HG02852 (cell line): ENCODE measurements at regions not wholly inside any gene's neighbourhood (a gene's known extent, or its start where the extent isn't known, plus 50 kb on each side); places are given as distances from the start of the nearest gene placed in this dataset.
"Not testable (repeated sequence)": the region's sequence is repeated elsewhere in the genome, so short reads cannot be mapped to it uniquely, and the experiment has no call there.

Experiments used
- ATAC-seq: cut with Tn5 transposase; IDR thresholded peaks from one replicate; pipeline ENCODE4 v1.9.1; 2021; ENCODE audit warnings: mild to moderate bottlenecking, moderate library complexity; ENCODE audit not compliant: unreplicated experiment

DNA sequence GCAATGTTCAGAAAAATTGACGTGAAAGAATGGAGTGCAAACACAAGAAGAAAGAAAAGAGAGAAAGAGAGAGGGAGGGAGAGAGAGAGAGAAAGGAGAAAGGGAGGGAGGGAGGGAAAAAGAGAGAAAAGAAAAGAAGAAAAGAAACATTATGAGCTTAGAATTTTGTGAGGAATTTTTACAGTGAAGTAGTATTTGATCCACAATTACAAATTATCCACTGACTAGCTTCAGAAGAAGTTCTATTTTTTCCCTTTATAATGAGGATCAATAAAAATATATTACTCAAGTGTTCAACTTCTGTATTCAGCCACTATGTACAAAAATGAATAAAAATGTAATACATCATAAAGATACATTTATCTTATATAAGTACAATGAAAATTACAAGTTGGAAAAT lies 494.5 kb upstream of the CA10 start:
- ATAC-seq: no peak

DNA sequence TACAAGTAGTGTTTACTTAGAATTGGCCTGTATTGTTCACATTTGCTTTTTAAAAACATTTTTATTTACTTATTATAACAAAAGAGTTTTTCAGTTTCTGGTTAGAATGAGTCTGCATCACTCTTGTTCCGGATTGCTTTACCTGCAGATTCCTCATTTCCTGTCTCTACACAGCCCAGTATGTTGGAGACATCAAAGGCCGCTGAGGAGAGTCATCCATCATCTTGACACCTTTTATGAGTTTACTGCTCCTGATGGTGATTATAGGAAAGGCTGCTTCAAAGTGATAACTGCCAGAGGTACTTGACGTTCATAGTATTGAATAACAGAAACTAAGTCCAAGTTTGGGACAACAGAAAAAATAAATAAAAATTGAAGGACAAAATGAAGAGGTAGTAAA lies 490.5 kb upstream of the CA10 start:
- ATAC-seq: no peak

DNA sequence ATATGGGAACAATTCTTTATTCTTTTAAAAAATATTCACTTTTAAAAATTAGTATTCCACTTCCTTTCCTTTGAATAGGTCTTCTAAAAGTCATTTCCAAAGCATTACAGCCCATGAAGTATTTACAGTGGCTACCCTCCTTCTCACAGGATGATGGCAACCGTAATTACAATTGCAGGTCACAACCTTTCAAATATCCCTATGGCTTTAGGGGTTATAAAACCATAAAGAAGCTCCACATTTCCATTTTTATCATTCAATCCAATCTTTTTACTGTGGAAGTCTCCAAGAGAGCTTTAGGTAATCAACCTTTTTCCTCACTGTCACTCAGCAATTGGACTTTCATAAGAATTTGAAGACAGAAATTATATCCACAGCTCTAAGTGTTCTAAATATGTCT lies 488.9 kb upstream of the CA10 start:
- no peak for ATAC-seq

DNA sequence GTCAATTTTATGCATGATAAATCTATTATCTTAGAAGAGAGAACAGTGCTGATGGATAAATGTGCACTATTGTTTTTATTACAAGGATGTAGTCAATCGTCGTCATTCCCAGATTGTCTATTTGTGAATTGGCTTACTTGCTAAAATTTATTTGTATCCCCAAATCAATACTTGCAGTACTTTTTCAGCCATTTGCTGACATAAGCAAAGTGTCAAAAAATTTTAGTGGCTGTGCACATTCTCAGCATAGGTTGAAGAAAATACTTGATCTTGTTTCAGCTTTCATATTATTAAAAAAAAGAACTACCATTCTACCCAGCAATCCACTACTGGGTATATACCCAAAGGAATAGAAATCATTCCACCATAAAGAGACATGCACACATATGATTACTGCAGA lies 477.9 kb upstream of the CA10 start:
- ATAC-seq: no peak

DNA sequence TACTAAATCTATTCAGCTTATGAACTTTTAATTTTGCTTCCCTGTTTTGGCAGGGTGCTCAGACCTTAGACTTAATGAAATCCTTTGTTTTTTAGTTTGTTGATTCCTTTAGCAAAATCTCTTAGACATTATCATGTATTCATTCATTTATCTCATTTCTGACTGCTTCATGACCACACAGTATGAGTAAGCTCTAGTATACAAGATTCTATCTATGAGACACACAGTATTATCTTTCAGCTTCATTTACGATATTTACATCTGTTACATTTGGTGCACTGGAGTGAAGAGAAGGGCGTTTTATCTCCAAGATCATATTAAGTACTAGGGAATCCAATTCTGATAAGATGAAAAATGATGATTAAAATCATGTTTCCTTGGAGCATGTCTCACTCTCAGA lies 448.1 kb upstream of the CA10 start:
- ATAC-seq: no peak

DNA sequence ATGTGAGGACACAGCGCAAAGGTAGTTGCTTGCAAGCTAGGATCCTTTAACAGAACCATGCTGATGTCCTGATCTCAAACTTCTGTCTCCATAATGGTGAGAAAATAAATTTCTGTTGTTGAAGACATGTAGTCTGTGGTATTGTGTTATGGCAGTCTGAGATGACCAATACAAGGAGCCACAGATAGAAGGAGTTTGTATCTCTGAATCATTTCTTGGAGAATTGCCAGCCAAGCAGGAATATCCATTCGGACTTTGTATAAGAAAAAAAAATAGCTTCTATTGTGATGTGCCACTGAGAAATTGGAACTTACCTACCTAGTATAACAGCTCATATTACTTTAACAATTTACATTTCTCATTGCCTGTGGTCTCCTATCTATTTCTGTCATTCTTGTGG lies 447.6 kb upstream of the CA10 start:
- no peak for ATAC-seq

DNA sequence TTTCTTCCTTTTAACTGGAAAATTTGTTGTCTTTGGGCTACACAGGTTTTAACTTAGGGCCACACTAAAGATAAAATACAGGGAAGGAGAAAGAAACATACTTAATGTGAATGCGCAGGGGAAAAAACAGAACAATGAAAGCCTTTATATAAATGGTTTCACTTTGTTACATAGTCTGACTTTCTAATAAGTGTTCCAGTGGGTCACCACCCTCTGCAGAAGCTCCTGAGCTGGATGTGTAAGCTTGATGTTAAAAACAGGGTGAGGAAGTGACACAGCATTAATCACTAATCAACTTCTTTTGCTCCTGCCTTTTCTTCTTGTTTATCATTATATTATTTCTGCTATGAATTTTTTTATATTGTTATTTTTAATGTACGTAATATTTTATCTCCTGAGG lies 445.6 kb upstream of the CA10 start:
- ATAC-seq: no peak

DNA sequence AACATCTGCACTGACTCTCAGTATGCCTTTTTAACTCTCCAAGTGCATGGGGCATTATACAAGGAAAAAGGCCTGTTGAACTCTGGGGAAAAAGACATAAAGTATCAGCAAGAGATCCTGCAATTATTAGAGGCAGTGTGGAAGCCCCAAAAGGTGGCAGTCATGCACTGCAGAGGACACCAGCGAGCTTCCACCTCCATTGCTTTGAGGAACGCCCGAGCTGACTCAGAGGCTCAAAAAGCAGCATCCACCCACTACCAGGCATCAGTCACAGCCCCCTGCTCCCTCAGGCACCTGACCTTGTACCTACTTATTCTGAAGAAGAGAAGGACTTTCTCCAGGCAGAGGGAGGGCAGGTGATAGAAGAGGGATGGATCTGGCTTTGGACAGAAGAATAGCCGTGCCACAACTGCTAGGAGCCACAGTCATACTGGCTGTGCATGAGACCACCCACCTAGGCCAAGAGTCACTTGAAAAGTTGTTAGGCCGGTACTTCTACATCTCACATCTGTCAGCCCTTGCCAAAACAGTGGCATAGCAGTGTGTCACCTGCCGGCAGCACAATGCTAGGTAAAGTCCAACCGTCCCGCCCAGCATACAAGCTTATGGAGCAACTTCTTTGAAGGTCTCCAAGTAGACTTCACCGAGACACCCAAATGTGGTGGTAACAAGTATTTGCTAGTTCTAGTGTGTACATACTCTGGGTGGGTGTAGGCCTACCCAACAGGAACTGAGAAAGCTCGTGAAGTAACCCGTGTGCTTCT lies 439.1 kb upstream of the CA10 start:
- not testable (repeated sequence) for ATAC-seq

DNA sequence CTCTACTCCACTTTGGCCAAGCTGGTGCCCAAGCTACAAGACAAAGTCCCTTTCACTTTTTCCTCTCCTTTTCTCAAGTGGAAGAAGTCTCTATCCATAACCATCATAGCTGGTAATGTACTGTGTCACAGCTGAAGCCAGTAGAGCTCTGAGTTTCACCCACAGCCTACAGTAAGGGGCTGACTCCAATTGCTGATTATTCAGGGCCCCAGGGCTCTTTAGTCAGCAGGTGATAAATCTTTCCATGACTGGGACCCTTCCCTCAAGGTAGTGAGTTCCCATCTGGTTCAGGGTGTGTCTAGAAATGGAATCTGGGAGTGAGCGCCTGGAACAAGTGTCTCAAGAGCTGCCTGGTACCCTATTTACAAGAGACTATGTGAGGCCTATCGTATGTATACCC lies 436.0 kb upstream of the CA10 start:
- no peak for ATAC-seq

DNA sequence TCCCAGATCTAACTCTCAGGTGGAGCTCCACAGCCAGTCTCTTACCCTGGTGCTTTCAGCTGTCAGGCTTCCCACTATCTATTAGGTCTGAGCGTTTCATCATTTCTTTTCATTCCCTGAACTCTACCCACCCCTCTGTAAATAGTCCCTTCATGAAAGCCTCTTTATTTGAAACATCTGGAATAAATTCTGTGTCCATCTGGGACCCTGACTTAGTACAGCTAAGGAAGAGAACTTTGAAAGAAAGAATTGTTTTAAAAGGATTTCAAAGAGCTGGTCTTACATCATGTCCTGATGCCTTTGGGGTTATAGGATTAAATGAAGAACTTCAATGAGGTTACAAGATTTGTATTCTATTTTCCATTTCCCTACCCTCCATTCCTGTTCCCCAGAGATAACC lies 388.5 kb upstream of the CA10 start:
- no peak for ATAC-seq

DNA sequence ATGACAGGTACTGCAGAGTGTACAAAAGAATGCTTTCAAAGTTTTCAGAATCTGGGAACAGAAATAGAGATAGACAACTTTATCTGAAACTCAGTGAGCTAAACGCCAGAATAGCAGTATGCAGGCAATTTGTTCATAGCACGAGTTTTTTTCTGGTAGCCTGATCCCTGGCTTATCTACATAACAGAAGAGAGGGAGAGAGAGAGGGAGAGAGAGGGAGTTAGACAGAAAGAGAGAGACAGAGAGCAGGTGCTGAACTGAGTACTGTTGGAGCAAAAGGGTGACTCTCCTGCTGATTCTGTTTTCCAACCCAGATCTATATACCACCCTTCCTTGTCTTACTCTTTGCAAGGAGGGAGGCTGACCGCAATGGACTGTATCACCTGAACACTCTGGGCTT lies 388.0 kb upstream of the CA10 start:
- no peak for ATAC-seq

DNA sequence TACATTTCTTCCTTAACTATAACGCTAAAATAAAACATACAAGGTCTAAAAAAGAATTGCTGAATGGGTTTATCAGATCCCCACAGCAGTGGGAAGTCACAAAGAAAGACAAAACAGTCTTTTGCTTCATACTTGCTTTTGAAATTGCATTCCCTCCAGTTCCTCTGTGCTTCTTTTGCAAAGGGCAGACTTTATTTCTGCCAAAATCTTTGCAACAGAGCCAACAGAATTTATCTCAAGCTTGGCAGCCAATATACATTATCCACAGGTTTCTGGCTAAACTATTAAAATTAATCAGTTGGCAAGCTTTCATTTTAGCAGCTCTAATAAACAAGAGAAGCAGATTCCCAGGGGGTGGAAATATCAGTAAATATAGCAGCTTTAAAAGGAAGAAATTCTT lies 378.9 kb upstream of the CA10 start:
- ATAC-seq: no peak

DNA sequence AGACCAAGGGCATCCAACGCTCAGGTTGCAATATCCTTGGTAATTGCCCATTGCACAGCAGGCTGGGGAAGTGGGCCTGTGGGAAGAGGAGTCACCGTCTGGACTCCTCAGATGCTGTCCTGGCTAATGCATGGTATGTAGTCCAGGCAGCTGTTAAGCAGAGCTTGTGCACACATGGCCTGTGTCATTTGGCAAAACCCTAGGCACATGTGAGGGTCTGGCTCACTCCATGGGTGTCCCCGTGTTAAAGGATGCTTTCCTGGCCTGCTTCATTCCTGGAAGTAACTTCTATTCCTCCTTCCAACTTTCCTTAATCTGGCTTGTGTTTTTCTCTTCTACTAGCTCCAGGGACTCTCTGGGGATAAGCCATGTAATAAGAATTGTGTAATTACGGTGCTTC lies 378.0 kb upstream of the CA10 start:
- ATAC-seq: no peak

DNA sequence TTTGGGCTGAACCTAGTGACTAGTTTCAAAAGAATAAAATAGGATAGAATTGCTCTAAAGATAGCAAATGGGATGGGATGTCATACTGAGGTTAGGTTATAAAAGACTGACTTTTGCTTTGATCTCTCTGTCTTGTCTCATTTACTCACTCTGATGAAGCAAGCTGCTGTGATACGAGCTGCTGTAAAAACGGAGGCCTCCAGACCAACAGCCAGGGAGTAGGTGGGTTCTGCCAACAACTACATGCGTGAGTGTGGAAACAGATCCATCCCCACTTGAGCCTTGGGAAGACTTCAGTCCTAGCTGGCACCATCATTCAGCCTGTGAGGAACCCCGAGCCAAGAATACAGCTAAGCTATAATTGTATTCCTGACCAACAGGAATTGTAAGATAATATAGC lies 373.9 kb upstream of the CA10 start:
- ATAC-seq: no peak

DNA sequence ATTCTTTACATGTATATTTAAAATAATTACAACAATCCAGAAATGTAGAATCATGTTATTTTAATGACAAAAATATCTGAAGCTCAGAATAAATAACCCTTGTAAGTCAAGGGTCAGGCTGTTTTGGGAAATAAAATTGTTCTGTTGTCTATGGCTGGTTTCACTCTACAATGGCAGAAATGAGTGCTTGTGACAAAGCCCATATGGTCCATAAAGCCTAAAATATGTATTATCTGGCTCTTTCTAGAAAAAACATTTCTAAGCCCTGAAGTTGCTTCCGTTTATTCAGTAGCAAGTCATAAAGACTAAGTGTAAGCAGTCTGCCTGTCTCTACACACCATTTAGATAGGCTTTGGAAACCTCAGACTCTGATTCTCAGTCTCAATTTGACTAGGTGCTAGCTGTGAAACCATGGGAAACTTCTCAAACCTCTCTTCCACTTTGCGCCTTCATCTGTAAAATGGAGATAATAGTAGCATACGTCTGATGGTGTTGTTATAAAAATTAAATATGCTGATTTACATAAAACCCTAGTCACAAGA lies 365.7 kb upstream of the CA10 start:
- no peak for ATAC-seq

DNA sequence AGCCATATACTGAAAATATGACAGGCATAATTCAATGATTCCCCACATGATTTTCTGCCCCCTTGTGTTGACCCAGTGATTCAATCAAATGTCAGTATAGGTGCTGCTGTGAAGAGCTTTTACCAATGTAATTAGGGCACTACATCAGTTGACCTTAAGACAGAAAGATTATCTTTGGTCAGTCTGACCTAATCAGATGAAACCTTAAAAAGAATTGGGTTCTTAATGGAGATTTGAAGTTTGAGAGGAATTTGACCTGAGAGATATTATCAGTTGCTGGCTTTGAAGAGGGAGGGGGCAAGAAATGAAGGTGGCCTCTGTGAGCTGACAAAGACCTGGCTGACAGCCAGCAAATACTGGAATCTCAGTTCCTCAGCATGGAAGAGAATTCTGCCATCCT lies 358.7 kb upstream of the CA10 start:
- ATAC-seq: no peak

DNA sequence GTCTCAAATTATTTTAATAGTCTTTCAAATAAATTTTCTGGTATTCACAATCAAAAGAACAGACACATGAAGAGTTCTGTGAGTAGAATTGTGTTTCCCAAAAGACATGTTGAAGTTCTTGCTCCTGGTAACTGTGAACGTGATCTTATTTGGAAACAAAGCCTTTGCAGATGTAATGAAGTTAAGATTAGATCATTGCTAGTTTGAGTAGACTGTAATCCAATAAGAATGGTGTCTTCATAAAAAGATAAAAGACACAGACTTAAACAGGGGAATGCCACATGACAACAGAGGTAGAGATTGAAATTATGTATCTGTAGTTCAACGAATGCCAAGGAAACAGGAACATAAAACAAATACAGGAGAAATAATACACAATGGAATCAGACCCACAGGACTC lies 357.4 kb upstream of the CA10 start:
- no peak for ATAC-seq

DNA sequence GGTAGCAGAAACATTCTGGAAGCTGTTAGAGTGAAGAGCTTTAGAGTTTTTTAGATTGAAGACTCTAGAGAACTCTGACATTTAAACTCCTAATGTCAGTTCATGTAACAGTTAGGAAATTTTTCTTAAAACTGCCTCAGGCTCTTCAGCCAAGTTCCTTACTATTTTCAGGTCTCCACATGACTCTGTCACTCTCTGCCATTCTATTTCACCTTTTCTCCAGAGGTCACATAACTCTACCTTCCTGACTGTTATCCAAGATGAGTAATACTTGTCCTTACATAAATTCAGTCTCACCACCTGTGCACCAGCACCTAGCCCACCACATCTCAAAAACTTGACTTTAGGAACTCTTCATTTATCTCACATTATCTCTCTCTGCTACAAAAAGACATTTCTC lies 347.1 kb upstream of the CA10 start:
- no peak for ATAC-seq

DNA sequence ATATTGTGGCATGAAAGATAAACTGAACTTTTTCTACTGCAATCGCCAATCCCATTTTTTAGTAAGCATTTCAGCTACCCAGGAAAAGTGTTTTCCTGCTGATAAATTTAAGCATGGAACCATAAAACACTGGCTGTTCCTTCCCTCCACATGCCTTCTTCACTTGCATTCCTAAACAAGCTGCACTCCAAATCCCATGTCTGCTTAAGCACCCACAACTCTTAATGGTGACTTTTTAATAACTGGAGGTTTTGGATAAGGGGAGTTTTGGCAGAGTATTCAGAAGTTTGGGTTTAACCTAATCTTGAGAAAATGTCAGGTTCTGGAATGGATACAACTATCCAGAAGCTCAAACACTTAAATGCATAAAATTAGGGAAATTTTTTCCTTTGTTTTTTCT lies 345.6 kb upstream of the CA10 start:
- ATAC-seq: no peak

DNA sequence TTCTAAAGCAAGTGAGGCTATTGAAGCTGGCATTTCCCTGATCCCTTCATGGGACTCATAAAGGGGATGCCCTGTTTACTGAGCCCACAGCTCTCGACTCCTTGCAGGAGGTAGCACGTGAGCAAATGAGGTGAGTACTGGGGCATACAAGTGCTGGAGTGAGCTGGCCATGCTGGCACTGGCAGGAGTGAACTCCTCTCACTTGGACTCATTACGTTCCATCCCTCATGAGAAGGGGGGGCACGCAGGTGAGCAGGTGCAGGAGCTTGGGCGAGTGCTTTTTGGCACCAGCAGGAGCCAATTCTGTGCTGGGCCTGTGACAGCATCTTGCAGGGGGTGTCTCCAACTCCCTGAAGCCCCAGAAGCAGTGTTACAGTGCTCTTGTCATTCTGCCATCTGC lies 337.1 kb upstream of the CA10 start:
- ATAC-seq: no peak

DNA sequence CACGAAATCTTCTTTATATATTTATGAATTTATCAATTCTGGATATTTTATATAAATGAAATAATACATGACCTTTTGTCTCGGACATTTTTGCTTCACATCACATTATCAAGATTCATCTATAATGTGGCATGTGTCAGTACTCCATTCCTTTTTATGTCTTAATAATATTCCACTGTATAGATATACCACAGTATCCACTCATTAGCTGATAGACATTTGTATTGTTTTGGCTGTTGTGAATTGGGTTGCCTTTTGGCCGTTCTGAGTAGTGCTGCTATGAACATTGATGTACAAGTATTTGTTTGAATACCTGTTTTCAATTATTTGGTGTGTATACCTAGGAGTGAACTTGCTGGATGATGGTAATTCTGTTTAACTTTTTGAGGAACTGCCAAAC lies 323.8 kb upstream of the CA10 start:
- ATAC-seq: no peak

DNA sequence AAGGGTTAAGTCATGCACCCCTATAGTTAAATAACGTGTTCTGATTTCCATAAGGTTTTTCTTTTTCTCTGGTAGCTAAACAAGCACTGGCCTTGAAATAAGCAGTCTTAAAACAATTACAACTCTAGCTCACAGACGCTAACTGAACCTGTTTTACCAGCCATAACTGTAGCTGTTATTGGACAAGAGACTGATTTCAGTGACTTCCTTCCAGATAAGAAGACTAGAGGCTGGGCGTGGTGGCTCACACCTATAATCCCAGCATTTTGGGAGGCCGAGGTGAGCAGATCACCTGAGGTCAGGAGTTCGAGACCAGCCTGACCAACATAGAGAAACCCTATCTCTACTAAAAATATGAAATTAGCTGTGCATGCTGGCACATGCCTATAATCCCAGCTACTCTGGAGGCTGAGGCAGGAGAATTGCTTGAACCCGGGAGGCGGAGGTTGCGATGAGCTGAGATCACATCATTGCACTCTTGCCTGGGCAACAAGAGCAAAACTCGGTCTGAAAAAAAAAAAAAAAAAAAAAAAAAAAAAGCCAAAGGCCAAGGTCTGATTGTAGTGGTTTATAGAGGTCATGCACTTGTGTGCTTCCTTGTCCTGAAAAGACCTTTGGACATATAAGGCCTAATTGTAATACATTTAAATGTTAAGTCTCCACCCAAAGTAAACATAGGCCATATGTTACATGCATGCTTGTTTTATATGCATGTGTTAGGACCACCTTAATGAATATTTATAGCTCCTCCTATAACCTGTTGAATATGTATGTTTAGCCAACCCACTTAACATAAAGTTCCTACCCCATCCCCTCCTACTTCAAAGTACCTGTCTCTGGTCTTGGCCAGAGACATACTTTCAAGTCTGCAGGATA lies 319.5 kb upstream of the CA10 start:
- no peak for ATAC-seq
